Activated CD4-positive, alpha-beta T cell treated with anti-CD3 and anti-CD28 coated beads, Interleukin-2, amount 50 U/mL, for 4 hours (primary cell): ENCODE measurements at regions not wholly inside any gene's neighbourhood (a gene's known extent, or its start where the extent isn't known, plus 50 kb on each side); places are given as distances from the start of the nearest gene placed in this dataset.
"Not testable (repeated sequence)": the region's sequence is repeated elsewhere in the genome, so short reads cannot be mapped to it uniquely, and the experiment has no call there.

Experiments
- DNase-seq, 2 experiments: peaks; one replicate each; pipeline ENCODE4 v3.0.0-alpha.2; 2020

DNA sequence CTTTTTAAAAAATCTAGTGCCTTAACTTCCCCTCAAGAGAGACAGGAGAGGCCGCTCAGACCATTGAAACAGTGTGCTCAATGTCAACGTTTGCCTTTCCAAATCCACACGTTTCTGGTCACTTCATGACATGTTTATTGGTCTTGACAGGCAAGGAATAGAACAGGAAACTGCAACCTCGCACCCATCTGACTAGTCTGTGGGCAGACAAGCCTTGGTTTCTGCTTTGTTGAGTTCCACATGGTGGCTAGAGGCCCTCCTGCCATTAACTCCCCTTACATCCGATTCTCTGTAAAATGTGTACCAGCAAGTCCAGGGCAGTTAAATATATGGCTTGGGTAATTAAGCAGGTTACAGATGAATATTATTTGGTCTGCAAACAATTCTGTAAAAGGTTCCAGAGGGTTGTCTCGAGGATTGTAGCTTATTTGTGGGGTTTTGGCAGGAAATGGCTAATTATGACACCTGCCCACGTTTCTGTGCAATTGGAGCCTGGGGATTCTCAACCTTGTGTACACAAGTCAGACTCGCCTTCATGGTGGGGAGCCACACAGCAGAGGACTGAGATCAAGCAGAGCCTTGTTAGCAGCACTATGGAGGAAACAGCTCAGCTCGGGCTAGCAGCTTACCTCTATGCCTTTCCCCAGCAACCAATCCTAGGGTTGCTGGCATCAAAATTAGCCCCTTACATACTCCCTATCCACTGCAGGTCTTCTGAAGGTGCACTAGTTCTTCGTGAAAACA is 317.5 kb upstream of the IGF1R start:
- DNase-seq = no peak

DNA sequence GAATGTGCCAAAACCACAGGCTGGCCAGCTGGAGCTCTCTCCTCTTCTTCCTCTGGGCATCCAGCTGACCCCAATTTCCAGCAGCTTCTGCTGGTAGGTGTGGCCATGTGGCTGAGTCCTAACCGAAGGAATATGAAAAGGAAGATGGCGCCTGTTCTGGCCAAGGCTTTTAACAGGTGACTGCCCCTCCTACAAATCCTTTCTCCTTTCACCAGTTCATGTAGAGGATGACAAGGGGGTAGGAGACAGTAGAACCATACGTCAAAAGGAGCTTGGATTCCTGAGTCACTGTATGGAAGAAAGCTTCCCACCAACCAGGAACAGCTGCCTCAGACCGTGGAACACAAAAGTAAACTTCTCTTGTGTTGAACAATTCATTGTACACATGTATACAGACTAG is 316.7 kb upstream of the IGF1R start:
- DNase-seq = no peak

DNA sequence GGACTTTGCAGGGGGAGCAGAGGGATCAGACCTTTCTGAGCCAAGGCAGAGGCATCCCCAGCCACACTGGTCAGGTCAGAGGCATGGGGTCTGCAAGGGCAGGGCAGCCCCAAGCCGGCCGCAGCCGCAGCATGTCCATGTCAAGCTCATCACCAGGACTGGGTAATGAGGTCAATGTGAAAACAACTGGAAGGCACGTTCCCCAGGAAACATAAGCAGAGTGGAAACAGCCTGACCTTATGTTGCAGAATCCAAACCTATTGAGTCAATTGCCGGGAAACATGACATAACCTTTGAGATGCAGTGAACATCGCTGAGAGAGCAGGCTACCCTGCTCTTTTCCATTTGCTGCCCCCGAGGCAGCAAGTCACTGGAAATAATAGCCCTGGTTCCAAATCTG is 315.1 kb upstream of the IGF1R start:
- no peak for DNase-seq

DNA sequence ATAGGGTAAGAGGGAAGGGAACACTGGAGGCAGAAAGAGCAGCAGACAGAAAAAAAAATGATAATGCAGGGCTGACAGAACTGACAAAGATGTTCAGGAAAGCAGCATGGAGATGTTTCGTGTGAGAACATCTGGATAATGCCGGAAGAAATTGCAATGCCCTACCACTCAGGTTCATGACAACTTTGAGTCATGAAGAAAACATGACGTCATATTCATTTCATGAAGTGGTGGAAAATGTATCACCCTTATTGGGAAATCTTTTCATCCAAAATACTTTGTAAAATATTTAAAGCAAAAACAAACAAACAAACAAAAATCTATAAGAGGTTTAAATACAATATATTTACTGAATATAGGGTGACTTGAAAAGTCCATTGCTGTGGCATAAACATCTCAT is 305.4 kb upstream of the IGF1R start:
- DNase-seq = no peak

DNA sequence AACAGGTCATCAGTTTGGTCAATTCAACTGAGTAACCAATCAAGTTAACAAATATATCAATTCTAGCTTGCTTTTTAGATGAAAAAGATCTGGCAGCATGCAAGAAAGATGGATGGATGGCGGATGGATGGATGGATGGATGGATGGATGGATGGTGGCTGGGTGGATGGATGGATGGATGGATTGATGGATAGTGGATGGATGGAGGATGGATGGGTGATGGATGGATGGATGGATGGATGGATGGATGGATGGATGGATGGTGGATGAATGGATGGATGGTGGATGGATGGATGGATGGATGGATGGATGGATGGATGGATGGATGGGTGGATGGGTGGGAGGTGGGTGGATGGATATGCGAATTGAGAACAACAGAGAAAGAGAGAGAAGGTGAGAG is 303.7 kb upstream of the IGF1R start:
- no peak for DNase-seq

DNA sequence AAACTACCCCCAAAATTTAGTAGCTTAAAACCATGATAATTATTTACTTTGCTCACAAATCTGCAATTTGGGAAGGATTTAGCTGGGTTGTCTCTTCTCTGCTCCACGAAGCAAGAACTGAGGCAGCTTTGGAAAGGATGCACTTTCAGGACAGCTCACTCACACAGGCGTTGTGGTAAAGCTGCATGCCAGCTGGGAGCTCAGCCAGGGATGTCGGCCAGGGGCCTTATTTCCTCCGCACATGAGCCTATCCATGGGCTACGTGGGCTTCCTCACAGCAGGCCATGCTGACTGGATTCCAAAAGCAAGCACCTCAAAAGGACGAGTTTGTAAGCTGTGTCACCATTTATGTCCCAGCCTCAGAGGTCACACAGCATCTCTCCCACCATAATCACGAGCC is 301.3 kb upstream of the IGF1R start:
- no peak for DNase-seq

DNA sequence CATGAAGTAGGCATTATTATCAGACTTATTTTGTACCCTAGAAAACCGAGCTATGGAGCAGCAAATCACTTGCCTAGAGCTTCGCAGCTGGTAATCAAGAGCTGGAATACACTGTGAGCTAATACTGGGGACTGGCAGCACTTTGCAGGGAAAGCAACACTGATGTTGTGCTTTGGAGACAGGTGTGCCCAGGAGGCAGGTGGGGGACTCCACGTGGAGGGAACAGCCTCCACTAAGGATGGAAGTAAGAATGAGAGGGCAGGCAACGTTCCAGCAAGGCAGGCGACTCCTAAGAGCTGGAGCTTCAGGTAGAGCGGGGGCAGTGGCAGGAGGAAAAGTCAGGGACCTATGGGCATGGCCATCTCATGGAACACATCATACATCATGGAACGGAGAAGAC is 300.5 kb upstream of the IGF1R start:
- DNase-seq = no peak

DNA sequence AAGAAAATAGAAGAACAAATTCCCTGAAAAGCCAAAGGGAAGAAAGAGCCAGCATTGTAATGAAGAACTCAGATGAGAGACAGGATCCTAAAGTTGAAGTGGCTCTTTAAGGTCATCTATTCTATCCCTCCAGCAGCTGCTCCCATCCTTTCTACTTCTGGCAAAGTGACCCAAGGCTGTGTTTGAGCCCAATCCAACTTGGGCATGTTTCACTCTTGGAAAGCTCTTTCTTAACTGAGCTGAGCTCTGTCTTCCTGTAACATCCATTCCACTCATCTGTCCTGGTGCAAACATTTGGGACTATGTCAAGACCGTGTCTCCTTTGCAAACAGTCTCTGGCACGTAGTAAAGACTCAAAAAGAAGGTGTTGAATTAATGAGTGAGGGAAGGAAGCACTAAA is 298.1 kb upstream of the IGF1R start:
- no peak for DNase-seq

DNA sequence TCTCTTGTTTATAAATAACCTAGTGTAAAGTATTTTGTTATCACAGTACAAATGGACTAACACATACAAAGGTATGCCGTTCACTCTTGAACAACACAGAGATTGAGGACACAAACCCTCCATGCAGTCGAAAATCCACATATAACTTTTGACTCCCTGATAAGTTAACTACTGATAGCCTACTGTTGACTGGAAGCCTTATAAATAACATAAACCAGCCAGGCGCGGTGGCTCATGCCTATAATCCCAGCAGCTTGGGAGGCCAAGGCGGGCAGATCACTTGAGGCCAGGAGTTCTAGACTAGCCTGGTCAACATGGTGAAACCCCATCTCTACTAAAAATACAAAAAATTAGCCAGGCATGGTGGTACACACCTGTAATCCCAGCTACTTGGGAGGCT is 290.1 kb upstream of the IGF1R start:
- DNase-seq = not testable (repeated sequence)

DNA sequence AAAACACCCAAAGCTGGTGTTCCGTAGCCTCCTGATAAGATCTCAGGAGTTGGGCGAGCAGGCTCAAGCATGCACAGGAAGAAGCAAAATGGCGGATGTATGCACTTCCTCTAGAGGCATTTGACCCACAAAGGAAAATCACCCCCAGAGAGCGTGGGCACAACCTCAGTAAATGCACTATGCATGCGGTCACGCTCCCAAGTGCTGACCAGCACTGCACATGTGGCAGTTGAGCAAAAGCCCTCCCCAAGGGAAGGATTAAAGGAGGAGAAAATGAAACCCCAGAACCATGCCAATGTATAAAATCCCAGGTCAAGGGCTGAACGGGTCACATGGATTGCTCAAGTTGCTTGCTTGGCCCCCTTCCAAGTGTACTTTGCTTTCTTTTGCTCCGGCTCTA is 289.4 kb upstream of the IGF1R start:
- no peak for DNase-seq

DNA sequence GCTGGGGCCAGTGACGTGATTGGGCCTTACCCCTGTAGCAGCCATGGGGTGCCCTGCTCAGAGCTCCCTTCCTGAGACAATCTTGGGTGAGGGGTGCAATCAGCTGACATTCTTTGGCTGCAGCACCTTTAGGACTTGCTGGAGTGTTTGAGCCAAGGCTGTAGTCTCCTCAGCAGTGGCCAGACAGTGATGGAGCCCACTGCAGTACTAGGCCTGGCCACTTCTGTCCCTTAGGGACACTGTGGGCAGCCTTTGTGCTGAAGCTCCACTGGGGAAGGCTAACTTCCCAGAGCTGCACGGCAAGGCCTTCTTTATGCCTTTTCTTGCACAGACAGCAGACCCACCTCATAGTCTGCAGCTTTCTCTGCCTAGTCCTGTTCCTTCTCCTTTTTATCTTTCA is 284.9 kb upstream of the IGF1R start:
- DNase-seq = no peak

DNA sequence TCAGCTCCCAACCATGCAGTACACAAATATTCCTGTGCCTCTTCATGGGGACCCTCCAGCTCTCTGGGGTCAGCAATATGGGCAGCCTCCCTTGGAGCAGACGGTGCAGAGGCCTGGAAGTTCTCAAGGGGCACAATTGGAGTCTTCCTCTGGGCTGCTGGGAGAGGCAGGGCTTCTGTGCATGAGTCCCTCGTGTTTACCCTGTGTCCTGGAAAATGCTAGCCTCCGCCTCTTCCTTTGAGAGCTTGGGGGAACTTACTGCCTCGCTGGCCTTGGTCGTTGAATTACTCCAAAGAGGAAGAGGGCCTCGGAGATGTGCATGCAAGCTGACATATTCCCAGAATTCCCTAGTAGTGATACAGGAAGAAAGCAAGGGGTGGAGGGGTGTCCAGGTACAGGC is 284.4 kb upstream of the IGF1R start:
- DNase-seq = no peak

DNA sequence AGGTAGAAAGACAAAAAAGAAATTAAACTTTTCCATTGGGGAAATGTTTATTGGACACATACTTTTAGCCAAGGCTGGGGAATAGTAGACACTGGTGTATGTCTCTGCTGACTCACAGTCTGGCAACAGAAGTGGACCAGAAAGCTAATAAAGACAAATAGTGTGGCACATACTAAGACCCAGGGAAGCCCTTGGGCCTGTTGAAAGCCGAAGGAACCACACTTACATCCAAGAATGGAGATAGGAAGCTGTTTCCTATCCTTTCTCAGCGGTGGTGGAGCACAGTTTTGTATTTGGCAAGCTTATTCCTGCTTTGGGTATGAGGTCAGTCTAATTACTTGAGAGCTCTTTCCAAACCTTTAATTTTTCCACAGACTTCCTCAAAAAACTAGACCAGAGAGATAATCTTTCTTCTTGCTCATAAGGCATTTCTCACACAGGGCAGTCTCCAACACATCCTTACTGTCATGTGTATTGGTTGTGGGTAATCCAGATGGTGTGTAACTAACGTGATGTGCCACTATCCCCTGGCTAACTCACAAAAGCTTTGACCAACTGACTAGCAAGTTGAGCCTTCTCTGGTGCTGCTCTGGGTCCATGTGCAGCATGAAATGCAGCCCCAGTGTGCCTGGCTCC is 279.1 kb upstream of the IGF1R start:
- no peak for DNase-seq

DNA sequence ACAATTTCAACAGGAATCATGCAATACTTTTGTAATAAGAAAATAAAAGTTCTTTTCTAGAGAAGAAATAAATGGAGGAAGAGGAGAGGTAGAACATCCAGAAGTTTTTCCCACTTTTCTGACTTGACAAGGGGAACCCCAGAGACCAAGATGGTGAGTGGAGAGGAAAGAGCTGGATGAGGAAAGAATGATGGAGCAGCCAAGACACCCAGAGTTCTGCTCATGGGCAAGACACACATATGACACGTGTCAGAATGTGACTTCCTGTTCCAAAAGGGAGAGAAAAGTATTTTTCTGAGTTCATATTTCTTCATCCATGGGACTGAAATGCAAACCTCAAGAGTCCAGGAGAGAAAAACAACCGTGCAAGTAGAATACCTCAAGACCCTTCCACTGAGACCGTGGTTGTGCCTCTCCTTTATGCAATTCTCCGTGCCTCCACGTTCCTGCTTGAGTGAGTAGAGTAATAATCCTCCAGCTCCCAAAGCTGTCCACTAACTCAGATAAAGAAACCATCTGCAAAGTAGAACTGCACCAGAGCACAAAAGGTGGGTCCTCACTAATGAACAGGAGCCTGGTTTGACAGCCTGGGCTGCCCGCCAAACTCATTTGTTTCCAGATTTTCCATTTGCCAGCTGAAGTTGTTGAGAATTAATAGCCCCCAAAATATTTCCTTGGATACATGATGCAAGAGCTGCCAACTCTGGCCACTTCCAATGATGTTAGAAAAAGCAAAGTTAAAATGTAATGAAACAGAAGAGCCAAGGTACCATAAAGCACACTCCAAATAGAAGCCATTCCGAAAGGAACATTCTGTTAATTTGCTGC is 272.6 kb upstream of the IGF1R start:
- no peak for DNase-seq

DNA sequence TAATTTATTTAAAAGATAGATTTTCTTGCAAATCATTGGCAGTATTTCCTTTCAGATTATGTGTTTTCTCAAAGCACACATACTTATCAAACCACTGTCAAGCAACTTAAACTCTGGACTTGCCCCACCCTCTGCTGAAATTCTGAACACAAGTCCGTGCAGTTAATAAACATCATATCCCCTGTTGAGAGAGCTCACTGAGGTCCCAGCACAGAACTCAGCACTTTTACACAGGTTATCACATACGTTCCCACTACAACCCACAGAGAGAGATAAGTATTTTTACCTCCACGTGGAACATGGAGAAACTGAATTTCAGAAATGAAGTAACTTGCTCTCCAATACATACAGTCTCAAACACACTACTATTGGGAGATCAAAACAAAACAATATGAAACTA is 267.6 kb upstream of the IGF1R start:
- no peak for DNase-seq

DNA sequence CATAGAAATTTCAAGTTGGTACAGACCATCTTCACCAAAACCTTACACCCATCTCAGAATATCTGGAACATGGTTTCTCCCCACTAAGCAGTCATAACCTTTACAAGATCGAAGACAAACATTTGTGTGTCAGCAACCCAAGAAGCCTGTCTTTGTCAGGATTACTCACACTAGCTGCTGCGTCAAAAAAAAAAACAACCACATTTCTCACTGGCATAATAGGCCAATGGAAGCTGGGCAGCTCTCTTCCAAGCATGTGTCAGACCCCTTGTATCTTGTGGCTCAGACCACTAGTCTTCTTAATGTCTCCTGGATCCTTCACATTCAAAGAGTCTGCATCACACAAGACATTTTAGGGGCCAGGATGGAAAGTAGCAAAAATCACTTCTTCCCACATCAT is 266.9 kb upstream of the IGF1R start:
- DNase-seq = no peak

DNA sequence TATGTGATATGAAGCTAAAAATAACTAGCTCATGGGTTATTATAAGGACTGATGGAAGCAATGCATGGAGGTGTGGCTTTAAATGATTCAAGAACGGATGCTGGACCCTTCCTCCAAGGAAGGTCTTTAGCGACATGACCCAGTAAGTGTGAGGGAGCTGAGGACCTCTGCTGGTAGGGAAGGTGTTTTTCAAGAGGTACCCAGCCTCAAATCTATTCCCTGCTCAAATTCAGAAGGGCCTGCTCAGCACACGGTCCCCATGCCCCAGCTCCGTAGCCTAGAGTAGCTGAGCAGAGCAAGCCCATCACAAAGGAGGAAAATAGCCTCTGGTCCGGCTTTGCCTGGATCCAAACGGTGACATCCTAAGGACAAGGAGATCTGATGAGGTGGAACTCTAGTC is 266.2 kb upstream of the IGF1R start:
- no peak for DNase-seq

DNA sequence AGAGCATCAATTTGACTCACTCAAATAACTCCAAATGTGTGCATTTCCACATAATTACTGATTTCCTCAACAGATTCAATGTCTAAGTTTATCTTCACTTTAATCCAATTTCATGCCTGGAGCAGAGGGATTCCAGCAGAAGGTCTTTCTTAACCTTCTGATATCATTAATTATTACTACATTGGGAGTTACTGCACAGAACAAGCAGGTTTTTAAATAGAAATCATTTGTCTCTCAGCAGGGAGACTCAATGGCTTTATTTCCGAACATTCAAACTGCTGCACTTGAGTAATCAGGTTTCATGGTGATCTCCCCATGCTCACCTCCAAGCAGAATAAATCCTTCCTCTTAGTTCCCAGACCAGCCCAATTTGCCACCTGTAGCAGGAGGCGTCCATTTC is 264.8 kb upstream of the IGF1R start:
- DNase-seq = no peak

DNA sequence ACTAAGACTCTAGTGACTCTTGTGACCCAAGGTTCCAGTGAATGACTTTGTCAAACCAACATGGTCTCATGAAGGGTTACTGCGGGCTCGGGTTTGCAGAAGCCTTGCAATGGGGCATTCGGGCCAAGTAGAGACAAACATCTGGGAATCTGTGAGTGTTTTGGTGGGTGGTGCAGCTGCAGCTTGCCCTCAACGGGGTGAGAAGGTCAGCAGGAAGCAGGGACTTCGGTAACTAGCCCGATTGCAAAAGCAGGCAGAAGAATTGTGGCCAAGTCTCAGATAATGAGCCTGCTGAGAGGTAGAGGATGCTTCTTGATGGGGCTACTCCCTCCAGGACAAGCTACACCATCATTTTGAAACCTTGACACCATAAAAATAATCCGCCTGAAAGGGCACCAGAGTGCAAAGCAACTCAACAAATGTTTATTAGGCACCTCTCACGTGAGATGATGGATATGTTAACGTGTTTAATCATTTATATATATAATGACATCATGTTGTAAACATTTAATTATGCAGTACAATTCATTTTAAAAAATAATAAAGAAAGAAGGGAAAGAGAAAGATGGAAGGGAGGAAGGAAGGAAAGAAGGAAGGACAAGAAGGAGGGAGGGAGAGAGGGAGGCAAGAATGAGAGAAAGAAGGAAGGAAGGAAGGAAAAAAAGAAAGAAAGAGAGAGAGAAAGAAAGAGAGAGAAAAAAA is 263.9 kb upstream of the IGF1R start:
- DNase-seq = no peak

DNA sequence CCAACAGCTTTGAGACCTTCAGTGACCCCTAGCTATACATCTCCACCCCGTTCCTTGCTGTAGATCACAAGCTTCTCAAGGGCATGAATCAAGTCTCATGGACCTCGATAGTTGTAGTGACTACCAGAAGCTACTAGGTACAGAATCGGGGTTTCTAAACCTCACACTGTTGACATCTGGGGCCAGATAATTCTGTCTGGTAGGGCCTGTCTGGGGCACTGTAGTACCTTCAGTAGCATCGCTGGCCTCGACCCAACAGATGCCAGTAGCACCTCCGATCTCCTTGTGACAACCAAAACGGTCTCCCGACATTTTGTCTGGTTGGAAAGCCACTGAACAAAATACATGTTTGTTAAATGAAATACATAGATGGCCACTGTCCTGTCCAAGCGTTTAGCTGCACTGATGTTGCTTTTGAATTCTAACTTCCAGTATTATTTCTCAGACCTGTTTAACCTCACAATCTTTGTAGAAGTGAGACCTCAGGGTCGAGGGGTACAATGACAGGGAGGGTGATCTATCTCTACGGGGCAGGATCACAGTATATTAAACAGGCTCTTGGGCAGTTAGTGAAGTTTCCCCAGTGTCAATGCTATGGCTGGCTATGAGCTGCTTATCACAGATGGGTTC is 262.5 kb upstream of the IGF1R start:
- DNase-seq = no peak

DNA sequence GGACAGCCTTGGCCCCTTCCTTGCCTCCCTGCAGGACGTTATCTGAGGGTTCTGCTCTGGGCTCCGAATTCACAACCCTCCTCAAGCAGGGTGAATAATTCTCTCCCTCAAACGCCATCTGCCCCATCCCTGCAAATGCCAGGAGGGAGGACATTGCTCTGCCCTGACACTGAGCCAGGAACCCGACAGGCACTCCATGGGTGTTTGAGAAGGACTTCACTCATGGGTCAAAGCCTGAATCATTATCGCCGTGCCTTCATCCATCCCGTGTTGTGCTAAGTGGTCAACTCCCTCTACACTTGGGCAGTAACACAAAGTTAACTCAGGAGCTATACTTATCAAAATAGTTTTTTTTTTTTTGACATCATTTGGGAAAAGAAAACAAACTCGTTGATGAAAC is 261.8 kb upstream of the IGF1R start:
- DNase-seq = no peak

DNA sequence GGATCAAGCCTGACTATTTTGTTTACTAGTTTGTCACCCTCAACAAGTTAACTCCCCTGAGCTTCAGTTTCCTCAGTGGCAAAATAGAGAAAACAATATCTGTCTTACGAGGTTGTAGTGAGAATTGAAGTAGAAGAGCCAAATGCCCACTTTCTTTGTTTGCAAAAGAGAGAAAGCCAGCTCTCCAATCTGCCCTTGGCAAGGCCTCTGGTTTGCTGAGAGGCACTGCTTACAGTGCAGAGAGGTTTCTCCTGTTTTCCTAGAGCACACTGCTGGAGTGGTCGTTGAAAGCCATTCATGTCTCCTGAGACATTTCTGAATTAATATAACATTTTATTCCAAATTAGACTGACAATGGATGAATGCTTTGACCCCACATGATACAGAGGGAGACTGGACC is 260.5 kb upstream of the IGF1R start:
- no peak for DNase-seq

DNA sequence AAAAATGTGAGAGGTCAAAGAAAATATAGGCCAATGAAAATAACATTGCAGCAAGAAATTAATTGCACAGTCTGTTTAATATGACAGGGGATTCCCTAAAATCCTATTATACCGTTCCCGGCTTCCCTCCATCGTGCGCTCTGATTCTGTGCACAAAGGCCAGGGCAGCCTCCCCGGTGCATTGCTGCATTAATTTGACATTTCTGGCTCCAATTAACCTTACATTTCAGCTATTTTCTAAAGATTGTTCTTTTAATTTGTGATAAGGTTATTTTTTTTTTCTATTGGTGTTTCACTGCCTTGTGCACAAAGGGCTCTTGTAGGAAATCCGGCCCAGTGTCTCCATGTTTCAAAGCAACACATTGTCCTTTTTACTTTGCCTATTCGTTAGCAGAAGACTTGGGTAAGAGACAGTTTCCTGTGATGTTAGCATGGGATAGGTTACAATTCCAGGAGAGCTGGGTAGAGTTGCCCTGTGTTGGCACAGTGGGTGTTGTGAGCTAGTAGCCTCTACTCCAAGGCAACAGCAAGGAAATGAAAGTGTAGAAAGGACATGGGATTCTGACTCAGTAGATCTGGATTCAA is 257.3 kb upstream of the IGF1R start:
- no peak for DNase-seq
